ENCODE measurements at regions not wholly inside any gene's neighbourhood (a gene's known extent, or its start where the extent isn't known, plus 50 kb on each side); places are given as distances from the start of the nearest gene placed in this dataset.

- Histone ChIP-seq H3K4me3 (ENCODE audit: low read length) (no peak overlapping the region), H2AFZ (ENCODE audit: low read length) (no peak overlapping the region), H3K27me3 (replicated peaks; ENCODE audit: insufficient read depth, low read length) (no peaks in the 10 kb centered on the region), H3K4me1 (ENCODE audit: low read length) (no peaks in the 10 kb centered on the region), H3K27ac (ENCODE audit: low read length) (no peak overlapping the region), H3K36me3 (replicated peaks; ENCODE audit: insufficient read depth, low read length) (no peaks in the 10 kb centered on the region), H3K9me2 (replicated peaks; ENCODE audit: insufficient read depth, low read length) (no peaks in the 10 kb centered on the region), H3K79me2 (ENCODE audit: low read length) (no peaks in the 10 kb centered on the region), H4K20me1 (ENCODE audit: insufficient read depth, low read length) (no peaks in the 10 kb centered on the region), H3K9ac (ENCODE audit: low read length) (no peak overlapping the region), H3F3A (ENCODE audit: insufficient read depth, low read length) (no peaks in the 10 kb centered on the region), H3K4me2 (ENCODE audit: low read depth, low read length) (no peak overlapping the region), H3K9me3 (replicated peaks; ENCODE audit: insufficient read depth, low read length) (no peaks in the 10 kb centered on the region)
- TF ChIP-seq EZH2phosphoT487 (IDR thresholded peaks at IDR 0.05; ENCODE audit: low read length) (no peak), EZH2 (optimal IDR thresholded peaks at IDR 0.05; ENCODE audit: low read depth, low read length) (no peak), CTCF (IDR thresholded peaks at IDR 0.05; ENCODE audit: low read length) (no peak)
- no peak for DNase-seq
Measured at GRCh38 chr11:32039149-32039548, 51.7 kb upstream of the RCN1 start.

- Histone ChIP-seq H3K27me3 (replicated peaks; ENCODE audit: insufficient read depth, low read length) (no peaks in the 10 kb centered on the region), H3K27ac (ENCODE audit: low read length) (no peak overlapping the region), H3K4me3 (ENCODE audit: low read length) (no peak overlapping the region), H4K20me1 (ENCODE audit: insufficient read depth, low read length) (no peaks in the 10 kb centered on the region), H3F3A (ENCODE audit: insufficient read depth, low read length) (no peaks in the 10 kb centered on the region), H3K9ac (ENCODE audit: low read length) (no peak overlapping the region), H3K9me2 (replicated peaks; ENCODE audit: insufficient read depth, low read length) (no peaks in the 10 kb centered on the region), H3K9me3 (replicated peaks; ENCODE audit: insufficient read depth, low read length) (no peaks in the 10 kb centered on the region), H3K36me3 (replicated peaks; ENCODE audit: insufficient read depth, low read length) (no peaks in the 10 kb centered on the region), H3K4me2 (ENCODE audit: low read depth, low read length) (no peak overlapping the region), H3K4me1 (ENCODE audit: low read length) (no peaks in the 10 kb centered on the region), H3K79me2 (ENCODE audit: low read length) (no peaks in the 10 kb centered on the region), H2AFZ (ENCODE audit: low read length) (no peak overlapping the region)
- no peak for DNase-seq
- TF ChIP-seq EZH2 (optimal IDR thresholded peaks at IDR 0.05; ENCODE audit: low read depth, low read length) (no peak), CTCF (IDR thresholded peaks at IDR 0.05; ENCODE audit: low read length) (no peak), EZH2phosphoT487 (IDR thresholded peaks at IDR 0.05; ENCODE audit: low read length) (no peak)
Measured at GRCh38 chr11:32034680-32035079, 56.2 kb upstream of the RCN1 start.

GRCh38 chr11:32034149-32034548, 56.7 kb upstream of the RCN1 start:
- Histone ChIP-seq H3K79me2 (ENCODE audit: low read length) (no peaks in the 10 kb centered on the region), H3K4me3 (ENCODE audit: low read length) (no peak overlapping the region), H2AFZ (ENCODE audit: low read length) (no peak overlapping the region), H3K27ac (ENCODE audit: low read length) (no peak overlapping the region), H3K9me2 (replicated peaks; ENCODE audit: insufficient read depth, low read length) (no peaks in the 10 kb centered on the region), H3K36me3 (replicated peaks; ENCODE audit: insufficient read depth, low read length) (no peaks in the 10 kb centered on the region), H3K9me3 (replicated peaks; ENCODE audit: insufficient read depth, low read length) (no peaks in the 10 kb centered on the region), H3K4me2 (ENCODE audit: low read depth, low read length) (no peak overlapping the region), H3K4me1 (ENCODE audit: low read length) (no peaks in the 10 kb centered on the region), H3K9ac (ENCODE audit: low read length) (no peak overlapping the region), H4K20me1 (ENCODE audit: insufficient read depth, low read length) (no peaks in the 10 kb centered on the region), H3F3A (ENCODE audit: insufficient read depth, low read length) (no peaks in the 10 kb centered on the region), H3K27me3 (replicated peaks; ENCODE audit: insufficient read depth, low read length) (no peaks in the 10 kb centered on the region)
- no peak for DNase-seq
- TF ChIP-seq CTCF (IDR thresholded peaks at IDR 0.05; ENCODE audit: low read length) (no peak), EZH2phosphoT487 (IDR thresholded peaks at IDR 0.05; ENCODE audit: low read length) (no peak), EZH2 (optimal IDR thresholded peaks at IDR 0.05; ENCODE audit: low read depth, low read length) (no peak)

Data from MM.1S (cell line).